MM.1S (cell line): ENCODE measurements at regions not wholly inside any gene's neighbourhood (a gene's known extent, or its start where the extent isn't known, plus 50 kb on each side); places are given as distances from the start of the nearest gene placed in this dataset.

ENCODE experiments used
- DNase-seq: peaks from one replicate; pipeline ENCODE4 v3.0.0-alpha.2; 2015
- H2AFZ ChIP-seq: fragments of 300-600 bp; sonication (generic); 2 replicates; pipeline ENCODE4 v1.6.0; 2016; ENCODE audit warnings: antibody characterized with exemption, low read length
- H3F3A ChIP-seq: fragments of 300-600 bp; sonication (generic); 2 replicates; pipeline ENCODE4 v1.6.1; 2016; ENCODE audit warnings: mild to moderate bottlenecking, antibody characterized with exemption, low read length, moderate library complexity, mixed read lengths; ENCODE audit not compliant: insufficient read depth
- H3K27ac ChIP-seq: fragments of 300-600 bp; sonication (generic); 2 replicates; pipeline ENCODE4 v1.5.1; 2016; ENCODE audit warnings: mild to moderate bottlenecking, low read length
- H3K27me3 ChIP-seq: fragments of 300-600 bp; sonication (generic); replicated peaks from 2 replicates; pipeline ENCODE4 v1.6.0; 2016; ENCODE audit warnings: low read length; ENCODE audit not compliant: insufficient read depth
- H3K36me3 ChIP-seq: fragments of 300-600 bp; sonication (generic); replicated peaks from 2 replicates; pipeline ENCODE4 v1.6.1; 2016; ENCODE audit warnings: mild to moderate bottlenecking, low read length, mixed read lengths; ENCODE audit not compliant: insufficient read depth
- H3K4me1 ChIP-seq: fragments of 300-600 bp; sonication (generic); 2 replicates; pipeline ENCODE4 v1.6.1; 2016; ENCODE audit warnings: low read length, mixed read lengths
- H3K4me2 ChIP-seq: fragments of 300-600 bp; sonication (generic); 2 replicates; pipeline ENCODE4 v1.6.0; 2016; ENCODE audit warnings: low read depth, low read length
- H3K4me3 ChIP-seq: fragments of 300-600 bp; sonication (generic); 2 replicates; pipeline ENCODE4 v1.5.1; 2016; ENCODE audit warnings: low read length, mixed read lengths
- H3K79me2 ChIP-seq: fragments of 300-600 bp; sonication (generic); 2 replicates; pipeline ENCODE4 v1.6.1; 2016; ENCODE audit warnings: mixed run types, low read length, mixed read lengths
- H3K9ac ChIP-seq: fragments of 300-600 bp; sonication (generic); 2 replicates; pipeline ENCODE4 v1.6.1; 2016; ENCODE audit warnings: low read length, mixed read lengths
- H3K9me2 ChIP-seq: fragments of 300-600 bp; sonication (generic); replicated peaks from 2 replicates; pipeline ENCODE4 v1.6.1; 2016; ENCODE audit warnings: mild to moderate bottlenecking, low read length, mixed read lengths; ENCODE audit not compliant: insufficient read depth
- H3K9me3 ChIP-seq: fragments of 300-600 bp; sonication (generic); replicated peaks from 2 replicates; pipeline ENCODE4 v1.6.1; 2016; ENCODE audit warnings: mild to moderate bottlenecking, low read length, mixed read lengths; ENCODE audit not compliant: insufficient read depth
- H4K20me1 ChIP-seq: fragments of 300-600 bp; sonication (generic); 2 replicates; pipeline ENCODE4 v1.6.1; 2016; ENCODE audit warnings: mild to moderate bottlenecking, low read length, moderate library complexity, mixed read lengths; ENCODE audit not compliant: insufficient read depth
- CTCF ChIP-seq: fragments of 300-600 bp; sonication (generic); IDR thresholded peaks from 2 replicates; pipeline ENCODE4 v1.5.1; 2016; ENCODE audit warnings: antibody characterized with exemption, low read length, mixed read lengths
- EZH2 ChIP-seq: fragments of 300-600 bp; sonication (generic); optimal IDR thresholded peaks from 2 replicates; pipeline ENCODE3; 2017; ENCODE audit warnings: low read depth, mild to moderate bottlenecking, antibody characterized with exemption, low read length, mixed read lengths
- EZH2phosphoT487 ChIP-seq: fragments of 300-600 bp; sonication (generic); IDR thresholded peaks from 2 replicates; pipeline ENCODE4 v1.6.1; 2018; ENCODE audit warnings: antibody characterized with exemption, low read length

GRCh38 chr20:39163993-39164392 is 201.8 kb downstream of the DHX35 start:
- no peak overlapping the region for H2AFZ ChIP-seq
- H4K20me1 ChIP-seq = no peaks in the 10 kb centered on the region
- H3K79me2 ChIP-seq = no peaks in the 10 kb centered on the region
- no peak for TF ChIP-seq CTCF
- no peak for TF ChIP-seq EZH2
- no peak for TF ChIP-seq EZH2phosphoT487
- no peaks in the 10 kb centered on the region for H3K4me1 ChIP-seq
- no peaks in the 10 kb centered on the region for H3K9me3 ChIP-seq
- H3K9ac ChIP-seq = no peak overlapping the region
- no peak overlapping the region for H3K27ac ChIP-seq
- no peak overlapping the region for H3K4me3 ChIP-seq
- no peaks in the 10 kb centered on the region for H3K27me3 ChIP-seq
- no peak overlapping the region for H3K4me2 ChIP-seq
- no peaks in the 10 kb centered on the region for H3F3A ChIP-seq
- no peaks in the 10 kb centered on the region for H3K36me3 ChIP-seq
- H3K9me2 ChIP-seq = no peaks in the 10 kb centered on the region
- DNase-seq = no peak

- Histone ChIP-seq H3F3A (no peaks in the 10 kb centered on the region), H3K9me2 (no peaks in the 10 kb centered on the region), H3K4me2 (no peak overlapping the region), H3K27me3 (no peaks in the 10 kb centered on the region), H4K20me1 (no peaks in the 10 kb centered on the region), H3K79me2 (no peaks in the 10 kb centered on the region), H3K4me3 (no peak overlapping the region), H3K9me3 (no peaks in the 10 kb centered on the region), H3K27ac (no peak overlapping the region), H3K9ac (no peak overlapping the region), H3K36me3 (no peaks in the 10 kb centered on the region), H2AFZ (no peak overlapping the region), H3K4me1 (no peaks in the 10 kb centered on the region)
- TF ChIP-seq EZH2phosphoT487 (no peak), EZH2 (no peak), CTCF (no peak)
- DNase-seq = no peak
Measured at GRCh38 chr20:39161900-39162299, 199.8 kb downstream of the DHX35 start.

GRCh38 chr20:39155971-39156370 is 193.8 kb downstream of the DHX35 start:
- no peaks in the 10 kb centered on the region for H3K9me2 ChIP-seq
- H3K79me2 ChIP-seq = no peaks in the 10 kb centered on the region
- H4K20me1 ChIP-seq = no peaks in the 10 kb centered on the region
- no peaks in the 10 kb centered on the region for H3K9me3 ChIP-seq
- no peaks in the 10 kb centered on the region for H3K27me3 ChIP-seq
- no peak overlapping the region for H3K27ac ChIP-seq
- H3F3A ChIP-seq = no peaks in the 10 kb centered on the region
- H3K9ac ChIP-seq = no peak overlapping the region
- no peaks in the 10 kb centered on the region for H3K4me1 ChIP-seq
- H3K36me3 ChIP-seq = no peaks in the 10 kb centered on the region
- no peak overlapping the region for H2AFZ ChIP-seq
- no peak for TF ChIP-seq CTCF
- H3K4me3 ChIP-seq = no peak overlapping the region
- no peak for DNase-seq
- no peak overlapping the region for H3K4me2 ChIP-seq

- no peaks in the 10 kb centered on the region for H3K27me3 ChIP-seq
- no peak for DNase-seq
Measured at GRCh38 chr20:39152742-39153141, 190.6 kb downstream of the DHX35 start.

More at GRCh38 chr20:39152742-39153141, 190.6 kb downstream of the DHX35 start:
- no peak overlapping the region for H3K4me2 ChIP-seq
- H3K9ac ChIP-seq = no peak overlapping the region
- TF ChIP-seq EZH2phosphoT487 = no peak
- TF ChIP-seq CTCF = no peak
- TF ChIP-seq EZH2 = no peak
- no peak overlapping the region for H2AFZ ChIP-seq
- no peaks in the 10 kb centered on the region for H3K9me2 ChIP-seq
- no peaks in the 10 kb centered on the region for H3K79me2 ChIP-seq
- H3F3A ChIP-seq = no peaks in the 10 kb centered on the region
- no peaks in the 10 kb centered on the region for H3K4me1 ChIP-seq
- no peak overlapping the region for H3K4me3 ChIP-seq
- H3K9me3 ChIP-seq = no peaks in the 10 kb centered on the region
- H4K20me1 ChIP-seq = no peaks in the 10 kb centered on the region
- no peaks in the 10 kb centered on the region for H3K36me3 ChIP-seq
- no peak overlapping the region for H3K27ac ChIP-seq
